Endodermal cell (in vitro differentiated cells): ENCODE measurements at regions not wholly inside any gene's neighbourhood (a gene's known extent, or its start where the extent isn't known, plus 50 kb on each side); places are given as distances from the start of the nearest gene placed in this dataset.

Experiments used
- DNase-seq: peaks from one replicate; pipeline ENCODE4 v3.0.0-alpha.2; 2017
- H3K27ac ChIP-seq: 2 replicates; pipeline ENCODE4 v1.5.1; 2013; ENCODE audit warnings: mild to moderate bottlenecking, low read depth, low read length, moderate library complexity
- H3K27me3 ChIP-seq: 2 replicates; pipeline ENCODE4 v1.6.1; 2013; ENCODE audit warnings: mild to moderate bottlenecking, low read length, moderate library complexity; ENCODE audit not compliant: insufficient read depth, control insufficient read depth, poor library complexity, severe bottlenecking
- H3K36me3 ChIP-seq: 2 replicates; pipeline ENCODE4 v1.7.0; 2013; ENCODE audit warnings: mild to moderate bottlenecking, low read length, moderate library complexity; ENCODE audit not compliant: control insufficient read depth, insufficient read depth
- H3K4me1 ChIP-seq: one replicate; pipeline ENCODE4 v1.7.0; 2013; ENCODE audit warnings: low read length; ENCODE audit not compliant: control insufficient read depth, insufficient read depth
- H3K4me3 ChIP-seq: 2 replicates; pipeline ENCODE4 v1.5.1; 2013; ENCODE audit warnings: mild to moderate bottlenecking, low read length, moderate library complexity
- H3K9ac ChIP-seq: 2 replicates; pipeline ENCODE4 v1.6.1; 2013; ENCODE audit warnings: mild to moderate bottlenecking, low read length, moderate library complexity; ENCODE audit not compliant: poor library complexity, severe bottlenecking; ENCODE audit errors: extremely low read depth
- H3K9me3 ChIP-seq: 2 replicates; pipeline ENCODE4 v1.6.1; 2013; ENCODE audit warnings: mild to moderate bottlenecking, low read length, moderate library complexity; ENCODE audit not compliant: control insufficient read depth
- H3K27ac Mint-ChIP-seq: 2 replicates; pipeline ENCODE4 v1.8.0; 2020; ENCODE audit warnings: mixed read lengths
- H3K27me3 Mint-ChIP-seq: 2 replicates; pipeline ENCODE4 v1.8.0; 2021; ENCODE audit warnings: mild to moderate bottlenecking, mixed read lengths; ENCODE audit not compliant: insufficient read depth
- H3K36me3 Mint-ChIP-seq: 2 replicates; pipeline ENCODE4 v1.8.0; 2020; ENCODE audit warnings: low read depth, mixed read lengths
- H3K4me1 Mint-ChIP-seq: 2 replicates; pipeline ENCODE4 v1.8.0; 2020; ENCODE audit warnings: mixed read lengths
- H3K4me3 Mint-ChIP-seq: 2 replicates; pipeline ENCODE4 v1.8.0; 2020; ENCODE audit warnings: mild to moderate bottlenecking, moderate library complexity, mixed read lengths
- H3K9me3 Mint-ChIP-seq: 2 replicates; pipeline ENCODE4 v1.8.0; 2020; ENCODE audit warnings: mild to moderate bottlenecking, mixed read lengths
- CTCF ChIP-seq: fragments of 200-600 bp; sonication (generic); conservative IDR thresholded peaks from 2 replicates; pipeline ENCODE4 v1.5.0; 2021; ENCODE audit warnings: antibody characterized with exemption, mild to moderate bottlenecking
- WGBS, 2 experiments: methylation state at CpG; one replicate each; pipeline versions ENCODE4 v1.1.5 to v1.1.7; 2013; ENCODE audit warnings: missing lambda C conversion rate in 2 of 2, mixed read lengths in 1 of 2; ENCODE audit not compliant: insufficient coverage in 1 of 2, insufficient read length in 1 of 2; 5-methylcytosine and 5-hydroxymethylcytosine counted together

- TF ChIP-seq CTCF: no peak
- peaks cover 66% of the 10 kb centered on the region for H3K27me3 Mint-ChIP-seq
- no peak overlapping the region for H3K4me3 Mint-ChIP-seq
- Histone ChIP-seq H3K9ac (no peak overlapping the region), H3K9me3 (no peaks in the 10 kb centered on the region), H3K36me3 (no peaks in the 10 kb centered on the region), H3K27me3 (peaks cover 44% of the 10 kb centered on the region), H3K27ac (no peak overlapping the region), H3K4me3 (no peak overlapping the region), H3K4me1 (peaks cover 19% of the 10 kb centered on the region)
- H3K36me3 Mint-ChIP-seq: no peaks in the 10 kb centered on the region
- no peak overlapping the region for H3K27ac Mint-ChIP-seq
- WGBS, 2 experiments: 82 to 92% methylated on average over 5 of the region's 5 CpGs
- DNase-seq: no peak
- no peaks in the 10 kb centered on the region for H3K9me3 Mint-ChIP-seq
- H3K4me1 Mint-ChIP-seq: peaks cover 45% of the 10 kb centered on the region
Measured at GRCh38 chr2:38160516-38160915, 84.6 kb upstream of the CYP1B1 start.

GRCh38 chr2:38159597-38159996 is 83.6 kb upstream of the CYP1B1 start:
- no peak overlapping the region for H3K27ac Mint-ChIP-seq
- H3K27ac ChIP-seq: no peak overlapping the region
- no peak overlapping the region for H3K4me3 ChIP-seq
- peaks cover 58% of the 10 kb centered on the region for H3K27me3 Mint-ChIP-seq
- TF ChIP-seq CTCF: no peak
- 95 to 100% methylated on average over 1 to 3 of the region's 3 CpGs for WGBS, 2 experiments
- H3K4me1 ChIP-seq: peaks cover 27% of the 10 kb centered on the region
- H3K9me3 ChIP-seq: no peaks in the 10 kb centered on the region
- peaks cover 44% of the 10 kb centered on the region for H3K27me3 ChIP-seq
- no peaks in the 10 kb centered on the region for H3K36me3 Mint-ChIP-seq
- H3K4me1 Mint-ChIP-seq: peaks cover 54% of the 10 kb centered on the region
- no peak overlapping the region for H3K9ac ChIP-seq
- no peak overlapping the region for H3K4me3 Mint-ChIP-seq
- H3K36me3 ChIP-seq: no peaks in the 10 kb centered on the region
- DNase-seq: no peak
- no peaks in the 10 kb centered on the region for H3K9me3 Mint-ChIP-seq

GRCh38 chr2:38159191-38159590 is 83.2 kb upstream of the CYP1B1 start:
- no peak for DNase-seq
- Mint-ChIP-seq H3K27ac (no peak overlapping the region), H3K36me3 (no peaks in the 10 kb centered on the region), H3K4me1 (peaks cover 58% of the 10 kb centered on the region), H3K4me3 (no peak overlapping the region), H3K9me3 (no peaks in the 10 kb centered on the region), H3K27me3 (peaks cover 55% of the 10 kb centered on the region)
- no peak overlapping the region for H3K9ac ChIP-seq
- H3K4me1 ChIP-seq: peaks cover 29% of the 10 kb centered on the region
- H3K27me3 ChIP-seq: peaks cover 44% of the 10 kb centered on the region
- 94 to 100% methylated on average over 5 to 6 of the region's 6 CpGs for WGBS, 2 experiments
- H3K9me3 ChIP-seq: no peaks in the 10 kb centered on the region
- no peak for TF ChIP-seq CTCF
- H3K27ac ChIP-seq: no peak overlapping the region
- H3K4me3 ChIP-seq: no peak overlapping the region
- H3K36me3 ChIP-seq: no peaks in the 10 kb centered on the region
